ENCODE measurements at regions not wholly inside any gene's neighbourhood (a gene's known extent, or its start where the extent isn't known, plus 50 kb on each side); places are given as distances from the start of the nearest gene placed in this dataset.
"Not testable (repeated sequence)": the region's sequence is repeated elsewhere in the genome, so short reads cannot be mapped to it uniquely, and the experiment has no call there.

DNA sequence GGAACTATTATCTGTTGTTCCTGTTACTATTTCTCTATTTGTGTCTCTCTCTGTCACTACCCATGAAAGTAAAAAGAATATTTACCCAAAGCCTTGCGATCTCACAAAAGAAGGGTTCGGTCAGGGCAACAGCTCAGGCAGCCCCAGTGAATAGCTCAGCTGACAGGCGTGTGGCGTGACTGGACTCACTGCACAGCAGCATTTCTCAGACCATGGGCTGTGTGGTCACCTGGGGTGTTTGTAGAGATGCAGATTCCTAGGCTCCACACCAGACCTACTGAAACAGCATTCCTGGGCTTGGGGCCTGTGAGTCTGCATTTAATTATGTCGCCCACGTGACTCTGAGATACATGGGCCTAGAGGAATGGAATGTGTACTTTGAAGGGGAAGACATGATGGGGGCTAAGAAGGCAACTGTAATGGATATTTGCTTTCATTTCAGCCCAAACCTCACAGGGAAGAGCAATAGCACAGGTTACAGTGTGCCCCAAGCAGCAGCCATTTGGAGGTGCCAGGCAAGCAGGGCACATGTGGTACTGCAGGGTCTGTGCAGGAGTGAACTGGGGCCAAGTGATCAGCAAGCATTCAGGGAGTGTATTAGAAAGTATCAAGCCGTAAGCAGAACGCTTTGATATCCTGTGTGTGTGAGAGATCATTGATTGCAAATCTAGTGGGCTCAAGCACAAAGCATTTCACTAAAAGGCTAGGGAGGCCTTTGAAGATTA, 90.4 kb upstream of the RBMS1 start:
- no peak for DNase-seq (ENCODE audit: low read depth)

DNA sequence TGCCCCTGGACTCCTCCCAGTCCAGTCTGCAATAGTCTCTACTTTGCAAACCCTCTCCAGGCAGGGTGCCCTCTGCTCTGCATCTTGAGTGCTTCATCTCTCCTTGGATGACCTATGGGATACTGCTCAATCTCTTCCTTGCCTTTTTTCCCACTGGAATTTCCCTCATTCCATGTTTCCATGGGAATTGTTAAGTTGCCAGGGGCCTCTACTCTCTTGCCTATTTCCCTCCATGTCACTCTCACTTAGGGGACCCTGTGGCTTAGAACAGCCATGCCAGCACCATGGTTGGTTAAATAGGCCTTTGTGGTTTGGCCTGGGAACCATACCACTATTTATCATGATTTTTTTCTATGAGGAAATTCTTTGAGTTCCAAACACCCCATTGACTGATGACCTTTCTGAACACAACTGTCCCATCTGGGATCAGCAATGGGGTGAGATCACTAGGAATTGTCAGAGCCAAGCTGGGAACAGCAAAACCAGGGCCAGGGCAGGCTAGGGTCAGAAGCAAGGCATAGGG, 91.4 kb upstream of the RBMS1 start:
- DNase-seq (ENCODE audit: low read depth), result no peak

DNA sequence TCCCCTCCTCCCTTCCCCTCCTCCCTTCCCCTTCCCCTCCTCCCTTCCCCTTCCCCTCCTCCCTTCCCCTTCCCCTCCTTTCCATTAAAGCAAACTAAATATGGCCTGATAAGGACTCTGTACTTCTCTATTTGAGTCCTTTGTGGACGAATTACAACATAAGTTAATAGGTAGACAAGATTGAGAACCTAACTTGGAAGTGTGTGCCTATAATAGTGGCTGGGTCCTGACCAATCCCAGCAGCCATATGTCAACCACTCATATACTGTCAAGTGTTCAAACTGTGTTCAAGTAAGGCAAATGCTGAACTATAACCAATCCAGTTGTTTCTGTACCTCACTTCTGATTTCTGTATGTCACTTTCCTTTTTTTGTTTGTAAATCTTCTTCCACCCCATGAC, 97.1 kb upstream of the RBMS1 start:
- no peak for DNase-seq (ENCODE audit: low read depth)

DNA sequence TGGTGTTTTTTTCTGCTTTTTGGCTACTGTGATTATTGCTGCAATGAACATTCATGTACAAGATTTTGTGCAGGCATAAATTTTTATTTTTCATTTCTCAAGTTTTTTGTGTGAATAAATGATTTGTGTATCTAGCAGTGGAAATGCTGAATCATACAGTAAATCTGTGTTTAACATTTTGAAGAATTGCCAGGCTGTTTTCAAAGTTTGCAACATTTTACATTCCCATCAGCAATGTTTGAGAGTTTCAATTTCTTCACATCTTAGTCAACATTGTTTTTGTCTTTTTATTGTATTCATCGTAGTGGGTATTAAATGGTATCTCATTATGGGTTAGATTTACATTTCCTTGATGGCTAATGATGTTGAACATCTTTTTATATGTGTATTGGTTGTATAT, 98.8 kb upstream of the RBMS1 start:
- DNase-seq (ENCODE audit: low read depth), result no peak

DNA sequence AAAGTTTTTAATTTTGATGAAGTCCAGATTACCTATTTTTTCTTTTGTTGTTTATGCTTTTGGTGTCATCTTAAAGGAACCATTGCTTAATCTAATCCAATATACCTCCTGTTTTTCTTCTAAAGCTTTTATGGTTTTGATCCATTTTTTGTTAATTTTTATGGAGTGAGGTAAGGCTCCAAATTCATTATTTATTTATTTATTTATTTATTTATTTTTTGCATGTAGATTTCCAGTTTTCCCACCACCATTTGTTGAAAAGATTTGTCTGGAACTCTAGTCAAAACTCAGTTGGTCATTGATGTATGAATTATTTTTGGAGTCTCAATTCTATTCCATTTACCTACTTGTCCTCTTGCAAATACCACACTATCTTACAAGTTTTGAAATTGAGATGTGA, 99.4 kb upstream of the RBMS1 start:
- no peak for DNase-seq (ENCODE audit: low read depth)

DNA sequence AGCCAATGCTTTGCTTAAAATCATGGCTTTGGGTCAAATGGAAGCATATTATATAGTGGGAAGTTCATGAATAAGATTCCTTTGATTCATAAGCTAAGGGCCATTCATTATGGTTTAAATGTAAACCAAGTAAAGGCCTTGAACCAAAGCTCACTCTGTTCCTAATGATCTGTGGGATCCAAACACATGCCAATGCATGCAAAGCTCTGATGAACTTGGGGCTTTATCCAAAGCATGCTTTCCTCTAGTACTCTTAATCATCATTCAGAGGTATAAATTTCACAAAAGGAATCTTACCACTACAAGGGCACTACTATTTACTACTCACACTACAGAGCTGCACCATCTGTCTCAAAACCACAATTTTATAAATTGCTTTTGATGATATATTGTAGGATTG, 102.8 kb upstream of the RBMS1 start:
- DNase-seq (ENCODE audit: low read depth), result no peak

DNA sequence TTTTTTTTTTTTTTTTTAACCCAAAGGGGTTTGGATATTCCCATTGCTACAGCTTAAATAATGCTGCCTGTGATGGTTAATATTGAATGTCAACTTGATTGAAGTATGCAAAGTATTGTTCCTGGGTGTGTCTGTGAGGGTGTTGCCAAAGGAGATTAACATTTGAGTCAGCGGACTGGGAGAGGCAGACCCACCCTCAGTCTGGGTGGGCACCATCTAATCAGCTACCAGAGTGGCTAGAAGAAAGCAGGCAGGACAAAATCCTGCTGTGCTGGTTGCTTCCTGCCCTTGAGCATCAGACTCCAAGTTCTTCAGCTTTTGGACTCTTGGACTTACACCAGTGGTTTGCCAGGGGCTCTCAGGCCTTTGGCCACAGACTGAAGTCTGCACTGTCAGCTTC, 106.8 kb upstream of the RBMS1 start:
- DNase-seq (ENCODE audit: low read depth), result not testable (repeated sequence)

DNA sequence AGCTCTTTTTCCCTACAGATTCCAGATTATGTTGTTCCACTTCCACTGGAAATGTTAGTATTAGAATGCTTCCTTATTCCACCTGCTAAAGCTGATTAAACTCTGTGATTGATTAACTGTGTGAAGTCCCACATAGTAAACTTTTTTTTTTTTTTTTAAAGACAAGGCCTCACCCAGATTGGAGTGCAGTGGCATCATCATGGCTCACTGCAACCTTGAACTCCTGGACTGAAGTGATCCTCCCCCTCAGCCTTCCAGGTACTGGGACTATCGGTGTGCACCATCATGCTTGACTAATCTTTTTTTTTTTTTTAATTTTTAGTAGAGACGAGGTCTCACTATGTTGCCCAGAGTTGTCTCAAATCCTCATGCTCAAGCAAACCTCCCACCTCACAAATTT, 108.5 kb upstream of the RBMS1 start:
- DNase-seq (ENCODE audit: low read depth), result no peak

DNA sequence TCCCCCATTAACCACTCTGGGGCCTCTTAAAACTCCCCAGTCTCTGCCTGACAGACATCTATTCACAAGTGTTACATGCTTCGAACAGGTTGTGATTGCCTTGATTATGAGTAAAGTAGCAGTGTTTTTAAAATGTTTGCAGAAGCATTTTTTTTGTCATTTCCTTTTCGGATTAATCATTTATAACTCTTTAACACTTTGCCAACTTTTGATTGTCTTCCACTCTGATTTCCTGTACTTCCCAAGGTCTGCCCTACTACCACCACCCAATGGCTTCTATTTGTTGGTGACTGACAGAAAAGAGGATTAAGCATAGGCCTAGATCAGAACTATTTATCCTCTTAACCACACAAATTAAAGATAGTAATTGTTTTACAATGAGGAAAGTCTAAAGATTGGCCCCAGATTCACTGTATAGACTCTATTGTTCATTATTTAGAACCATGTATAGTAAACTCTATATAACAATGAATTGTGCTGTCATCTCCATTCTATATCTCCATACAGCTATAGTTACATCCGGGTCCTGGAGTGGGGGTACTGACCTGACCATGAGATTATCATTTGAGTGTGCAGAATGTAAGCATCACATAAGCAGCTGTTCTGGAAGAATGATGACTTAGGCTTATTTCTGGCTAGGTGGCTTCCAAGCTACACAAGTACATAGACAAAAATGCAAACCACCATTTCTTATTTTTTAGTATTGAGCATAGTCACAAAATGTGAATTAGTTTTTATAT, 110.3 kb upstream of the RBMS1 start:
- DNase-seq (ENCODE audit: low read depth), result no peak

DNA sequence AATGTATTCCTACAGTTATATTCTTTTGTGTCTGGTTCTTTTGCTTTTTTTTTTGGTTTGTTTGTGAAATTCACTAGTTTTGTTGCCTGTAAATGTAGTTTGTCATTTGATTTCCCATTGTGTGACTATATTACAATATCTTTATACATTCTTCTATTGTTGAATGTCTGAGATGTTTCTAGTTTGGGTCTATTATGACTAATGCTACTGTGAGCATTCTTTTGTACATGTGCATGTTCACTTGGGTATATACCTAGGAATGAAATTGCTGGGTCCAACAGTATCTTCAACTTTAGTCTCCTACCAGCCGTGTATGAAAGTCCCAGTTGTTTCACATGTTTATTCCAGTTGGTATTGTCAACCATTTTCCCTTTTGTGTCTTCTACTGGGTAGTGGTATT, 112.7 kb upstream of the RBMS1 start:
- no peak for DNase-seq (ENCODE audit: low read depth)

DNA sequence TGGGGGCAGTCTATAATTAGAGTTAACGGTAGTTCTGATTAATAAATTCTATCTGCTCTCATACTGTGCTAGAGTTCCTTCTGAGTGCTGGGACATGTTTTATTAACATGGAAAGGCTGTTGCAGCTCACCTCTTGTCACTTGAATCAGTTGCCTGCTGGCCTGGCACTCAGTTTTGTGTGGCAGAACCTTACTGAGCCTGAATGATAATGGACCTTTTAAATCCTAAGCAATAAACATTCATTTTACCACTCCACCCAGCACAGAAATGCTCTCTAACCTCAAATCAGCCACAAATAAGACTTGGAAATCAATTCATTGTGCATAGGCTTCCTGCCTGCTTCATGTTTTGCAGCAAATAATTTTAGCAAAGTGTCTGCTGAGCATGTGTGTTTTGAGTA, 115.0 kb upstream of the RBMS1 start:
- DNase-seq (ENCODE audit: low read depth), result no peak

DNA sequence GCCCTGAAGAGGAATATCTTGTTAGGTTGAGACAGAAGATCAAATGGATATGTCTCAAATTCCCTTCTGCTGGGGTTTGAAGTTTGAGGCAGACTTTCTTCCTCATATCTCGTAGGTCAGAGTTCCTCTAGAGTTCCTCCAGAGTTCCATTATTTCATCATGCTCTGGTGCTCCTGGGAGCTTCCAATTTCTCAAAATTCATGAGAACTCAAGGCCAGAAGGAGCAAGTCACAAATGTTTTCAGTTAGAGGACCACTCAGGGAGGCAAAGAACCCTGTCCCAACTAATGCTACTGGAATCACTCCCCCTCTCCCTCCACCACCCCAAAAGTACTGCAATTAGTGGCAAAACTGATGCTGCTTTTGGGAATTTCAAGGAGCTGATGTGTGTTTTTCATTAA, 115.7 kb upstream of the RBMS1 start:
- no peak for DNase-seq (ENCODE audit: low read depth)

DNA sequence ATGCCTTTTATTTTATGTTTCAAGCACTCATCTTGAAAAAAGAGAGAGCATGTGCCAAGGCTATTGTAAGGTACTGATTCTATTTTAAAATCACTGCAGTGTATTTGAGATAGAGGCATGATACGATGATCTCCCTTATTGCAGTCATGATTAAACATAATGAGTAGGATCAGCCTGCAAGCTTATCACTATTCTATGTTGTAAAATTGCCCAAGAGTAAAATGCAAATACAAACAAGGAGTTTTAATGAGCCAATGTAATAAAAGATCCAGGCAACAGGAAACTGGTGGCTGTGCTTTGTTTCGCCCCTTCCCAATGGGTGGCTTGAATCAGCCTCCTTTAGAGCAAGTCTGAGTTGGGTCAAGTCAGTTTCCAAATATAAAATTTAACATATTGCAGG, 116.4 kb upstream of the RBMS1 start:
- DNase-seq (ENCODE audit: low read depth), result no peak

DNA sequence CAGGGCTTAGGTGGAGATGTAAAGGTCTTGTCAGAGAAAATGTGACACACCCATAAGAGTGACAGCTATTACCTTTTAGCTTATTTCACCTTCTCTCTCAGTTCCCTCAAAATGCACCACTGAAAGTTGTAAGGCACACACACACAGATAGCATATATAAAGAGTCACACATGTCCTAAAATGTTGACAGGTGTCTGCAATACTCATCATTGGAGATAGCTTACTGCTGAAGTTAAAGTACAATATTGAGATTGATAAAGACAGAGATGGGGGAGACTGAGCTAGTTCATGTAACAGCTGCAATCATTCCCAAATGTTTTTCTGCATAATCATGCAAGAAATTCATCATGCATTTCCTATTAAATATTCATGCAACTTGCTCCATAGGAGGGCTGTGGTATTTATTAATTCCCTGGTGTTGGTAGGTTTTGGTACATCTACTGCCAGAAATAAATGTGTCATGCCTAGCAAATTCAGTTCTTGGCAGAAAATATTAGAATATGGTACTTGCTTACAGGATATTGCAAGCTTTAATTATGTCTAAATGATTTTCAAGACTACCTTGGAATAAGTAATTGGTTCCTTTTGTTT, 118.8 kb upstream of the RBMS1 start:
- DNase-seq (ENCODE audit: low read depth), result no peak

DNA sequence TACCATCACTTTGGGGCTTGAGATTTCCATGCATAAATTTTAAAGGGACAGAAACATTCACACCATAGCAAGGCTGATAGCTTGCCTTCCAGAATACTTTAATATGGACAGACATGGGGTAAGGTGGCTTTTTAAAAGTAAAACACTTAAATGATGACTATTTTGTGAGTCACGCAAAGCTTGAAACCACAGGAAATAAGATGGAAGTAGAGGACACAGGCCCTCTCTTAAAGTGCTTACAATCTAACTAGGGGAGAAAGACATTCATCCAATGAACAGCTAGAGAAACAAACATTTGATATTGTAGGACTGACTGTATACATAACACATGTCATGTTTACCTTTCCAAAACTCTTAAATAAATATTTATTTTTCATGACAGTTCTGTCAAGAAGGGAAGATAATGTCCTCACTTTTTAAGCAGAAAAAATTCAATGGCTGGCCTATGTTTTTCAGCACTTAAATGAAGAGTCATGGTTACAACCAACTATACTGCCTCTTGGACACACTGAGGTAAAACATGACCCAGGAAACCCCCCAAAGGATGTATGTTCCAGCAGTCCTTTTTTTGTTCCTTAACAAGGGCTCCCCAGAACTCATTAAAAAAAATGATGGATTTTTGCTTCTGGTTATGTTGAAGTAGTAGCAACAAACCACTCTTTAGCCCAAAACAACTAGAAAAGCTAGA, 120.0 kb upstream of the RBMS1 start:
- DNase-seq (ENCODE audit: low read depth), result no peak

DNA sequence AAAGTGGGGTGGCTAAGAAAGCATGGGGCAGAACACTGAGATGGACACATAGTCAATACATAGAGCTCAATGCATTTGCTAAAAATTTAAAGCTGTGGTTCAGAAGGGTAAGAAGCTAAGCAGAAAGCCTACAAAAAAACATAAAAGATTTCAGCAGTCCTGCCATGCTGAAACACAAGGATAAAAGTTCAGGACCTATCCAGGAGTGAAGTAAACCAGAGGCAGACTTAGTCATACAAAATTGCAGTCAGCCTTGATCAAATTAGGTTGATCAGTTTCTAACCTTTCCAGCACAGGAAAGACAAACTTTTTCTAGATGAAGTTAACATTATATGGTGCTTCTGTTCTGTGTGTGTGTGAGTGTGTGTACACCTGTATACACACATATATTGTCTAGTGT, 120.8 kb upstream of the RBMS1 start:
- DNase-seq (ENCODE audit: low read depth), result no peak

DNA sequence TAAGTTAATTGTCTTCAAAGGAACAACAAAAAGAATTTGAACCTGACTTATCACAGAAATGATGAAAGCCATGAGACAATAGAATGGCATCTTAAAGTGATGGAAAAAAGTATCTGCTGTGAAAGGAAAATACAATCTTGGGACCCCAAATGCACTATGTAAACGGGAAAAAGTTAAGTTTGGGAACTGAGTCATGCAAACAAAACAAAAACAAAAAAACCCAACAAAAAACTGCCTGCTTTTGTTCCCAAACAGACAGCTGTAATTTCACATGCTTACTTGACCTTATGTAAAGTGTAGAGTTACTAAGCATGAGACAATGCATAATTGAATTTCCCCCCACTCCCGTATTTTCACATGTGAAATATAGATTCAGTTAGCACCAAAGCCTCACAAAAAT, 122.1 kb upstream of the RBMS1 start:
- no peak for DNase-seq (ENCODE audit: low read depth)

DNA sequence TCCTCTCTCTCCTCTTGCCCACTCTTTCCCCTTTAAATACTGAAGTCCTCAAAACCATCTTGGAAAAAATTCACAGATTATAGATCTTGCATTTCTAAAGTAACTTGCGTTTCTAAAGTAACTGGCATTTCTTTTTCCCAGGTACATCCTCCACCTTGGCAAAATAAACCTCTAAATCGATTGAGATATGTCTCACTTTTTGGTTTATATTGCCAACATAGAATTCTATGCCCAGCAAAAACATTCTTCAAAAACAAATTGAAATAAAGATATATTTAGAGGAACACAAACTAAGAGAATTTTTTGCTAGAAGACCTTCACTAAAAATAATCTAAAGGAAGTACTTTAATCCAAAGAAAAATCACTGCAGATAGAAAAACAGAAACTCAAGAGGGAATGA, 122.5 kb upstream of the RBMS1 start:
- DNase-seq (ENCODE audit: low read depth), result no peak

DNA sequence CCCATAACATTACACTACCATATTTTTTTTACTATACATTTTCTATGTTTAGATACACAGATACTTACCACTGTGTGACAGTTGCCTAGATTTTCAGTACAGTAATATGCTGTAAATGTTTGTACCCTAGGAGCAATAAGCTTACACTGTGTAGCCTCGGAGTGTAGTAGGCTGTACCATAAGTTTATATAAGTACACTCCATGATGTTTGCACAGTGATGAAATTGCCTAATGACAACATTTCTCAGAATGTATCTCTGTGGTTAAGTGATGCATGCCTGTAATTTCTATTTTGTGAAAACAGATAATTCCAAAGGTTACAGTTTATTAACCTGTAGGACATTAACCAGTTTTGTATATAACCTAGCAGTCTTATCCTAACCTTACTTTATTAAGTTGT, 128.1 kb upstream of the RBMS1 start:
- no peak for DNase-seq (ENCODE audit: low read depth)

DNA sequence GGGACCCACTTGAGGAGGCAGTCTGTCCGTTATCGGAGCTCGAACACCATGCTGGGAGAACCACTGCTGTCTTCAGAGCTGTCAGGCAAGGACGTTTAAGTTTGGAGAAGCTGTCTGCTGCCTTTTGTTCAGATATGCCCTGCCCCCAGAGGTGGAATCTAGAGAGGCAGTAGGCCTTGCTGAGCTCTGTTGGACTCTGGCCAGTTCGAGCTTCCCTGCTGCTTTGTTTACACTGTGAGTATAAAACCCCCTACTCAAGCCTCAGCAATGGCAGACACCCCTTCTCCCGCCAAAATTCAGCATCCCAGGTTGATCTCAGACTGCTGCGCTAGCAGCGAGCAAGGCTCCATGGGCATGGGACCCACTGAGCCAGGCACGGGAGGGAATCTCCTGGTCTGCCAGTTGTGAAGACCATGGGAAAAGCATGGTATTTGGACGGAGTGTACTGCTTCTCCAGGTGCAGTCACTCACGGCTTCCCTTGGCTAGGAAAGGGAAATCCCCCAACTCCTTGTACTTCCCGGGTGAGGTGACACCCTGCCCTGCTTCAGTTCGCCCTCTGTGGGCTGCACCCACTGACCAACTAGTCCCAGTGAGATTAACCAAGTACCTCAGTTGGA, 134.5 kb upstream of the RBMS1 start:
- not testable (repeated sequence) for DNase-seq (ENCODE audit: low read depth)

DNA sequence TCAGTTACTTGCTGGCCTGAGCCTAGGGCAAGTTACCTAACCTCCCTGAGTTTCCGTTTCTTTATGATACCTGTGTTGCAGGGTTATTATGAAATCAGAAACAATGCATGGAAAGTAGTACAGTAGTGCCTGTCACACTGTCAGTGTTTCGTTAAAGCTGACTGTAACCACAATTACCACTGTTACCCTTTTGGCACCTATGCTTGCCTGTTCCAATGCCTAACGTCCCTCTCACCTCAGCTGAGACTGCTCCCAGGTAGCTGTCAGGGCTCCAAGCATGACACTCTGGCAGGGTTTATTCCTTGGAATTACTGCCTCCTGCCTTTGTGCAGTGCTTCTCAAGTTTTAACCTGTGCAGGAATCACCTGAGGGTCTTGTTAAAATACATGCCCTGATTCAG, 135.2 kb upstream of the RBMS1 start:
- DNase-seq (ENCODE audit: low read depth), result no peak
